Endothelial cell of umbilical vein (primary cell): ENCODE measurements at regions not wholly inside any gene's neighbourhood (a gene's known extent, or its start where the extent isn't known, plus 50 kb on each side); places are given as distances from the start of the nearest gene placed in this dataset.

Experiments
- BruUV-seq: library from RNA; stranded (reverse); fragments of 400-500 nt; replicated peaks from 2 replicates; lab custom pipeline; 2021; lab: Mats Ljungman, UMichigan
- CTCF ChIA-PET: fragments of 300-600, 350-600 bp; sonication (Branson Sonifier 250); formaldehyde crosslinking; loops from one replicate; lab custom pipeline; 2021; ENCODE audit warnings: antibody characterized with exemption, inconsistent platforms; lab: Charles Lee
- POLR2A ChIA-PET: fragments of 300-600, 350-600 bp; sonication (Branson Sonifier 250); formaldehyde crosslinking; loops from one replicate; lab custom pipeline; 2021; ENCODE audit warnings: antibody characterized with exemption, inconsistent platforms; lab: Charles Lee
- DNase-seq: peaks from one replicate; pipeline ENCODE4 v3.0.0-alpha.2; 2011; ENCODE audit warnings: low read depth, low spot score
- FAIRE-seq: peaks from 2 replicates; lab custom pipeline; 2011; peaks lifted over from hg19 to GRCh38; lab: Jason Lieb, UNC
- H2AFZ ChIP-seq: 2 replicates; pipeline ENCODE4 v1.6.0; 2012; ENCODE audit warnings: low read depth, low read length, control low read depth, inconsistent platforms
- H3K27ac ChIP-seq: 2 replicates; pipeline ENCODE4 v1.5.1; 2011; ENCODE audit warnings: low read depth, mild to moderate bottlenecking, control low read depth, low read length, moderate library complexity; ENCODE audit not compliant: insufficient read depth
- H3K27me3 ChIP-seq, 2 experiments: 2 replicates each; pipeline versions ENCODE4 v1.6.0 to v1.6.1; 2011; ENCODE audit warnings: low read length in 2 of 2, mixed read lengths in 1 of 2; ENCODE audit not compliant: control insufficient read depth in 2 of 2, insufficient read depth in 2 of 2
- H3K36me3 ChIP-seq, 2 experiments: 2 replicates in 1 of 2; 3 replicates in 1 of 2; pipeline ENCODE4 v1.5.1; 2011; ENCODE audit warnings: low read length in 2 of 2, mild to moderate bottlenecking in 1 of 2, moderate library complexity in 1 of 2; ENCODE audit not compliant: control insufficient read depth in 2 of 2, insufficient read depth in 2 of 2; ENCODE audit errors: extremely low read depth in 1 of 2
- H3K4me1 ChIP-seq: 3 replicates; pipeline ENCODE4 v1.5.1; 2011; ENCODE audit warnings: mild to moderate bottlenecking, low read length; ENCODE audit not compliant: control insufficient read depth, insufficient read depth; ENCODE audit errors: extremely low read depth
- H3K4me2 ChIP-seq: 2 replicates; pipeline ENCODE4 v1.6.1; 2011; ENCODE audit warnings: low read length, control low read depth, mixed read lengths; ENCODE audit not compliant: insufficient read depth
- H3K4me3 ChIP-seq, 3 experiments: fragments of 200-600 bp in 1 of 3; sonication (generic), shearing (Covaris generic) in 1 of 3; replicated peaks in 1 of 3; 2 replicates each; pipeline ENCODE4 v1.5.1; 2011 to 2016; ENCODE audit warnings: control low read depth in 3 of 3, low read length in 3 of 3, mild to moderate bottlenecking in 2 of 3, inconsistent platforms in 1 of 3, low read depth in 1 of 3, moderate library complexity in 1 of 3; ENCODE audit not compliant: insufficient read depth in 1 of 3
- H3K79me2 ChIP-seq: 2 replicates; pipeline ENCODE4 v1.6.0; 2012; ENCODE audit warnings: low read length, inconsistent platforms; ENCODE audit not compliant: control insufficient read depth, insufficient read depth
- H3K9ac ChIP-seq: replicated peaks from 2 replicates; pipeline ENCODE3; 2011; ENCODE audit warnings: low read length, control low read depth; ENCODE audit not compliant: insufficient read depth; ENCODE audit errors: extremely low read depth
- H3K9me1 ChIP-seq: replicated peaks from 3 replicates; pipeline ENCODE4 v1.6.0; 2011; ENCODE audit warnings: mild to moderate bottlenecking, low read length; ENCODE audit not compliant: control insufficient read depth, insufficient read depth; ENCODE audit errors: extremely low read depth
- H3K9me3 ChIP-seq: replicated peaks from 2 replicates; pipeline ENCODE4 v1.5.1; 2012; ENCODE audit warnings: low read length, inconsistent platforms; ENCODE audit not compliant: control insufficient read depth, insufficient read depth
- H4K20me1 ChIP-seq: replicated peaks from 2 replicates; pipeline ENCODE3; 2011; ENCODE audit warnings: mild to moderate bottlenecking, low read length; ENCODE audit not compliant: control insufficient read depth, insufficient read depth; ENCODE audit errors: extremely low read depth
- CTCF ChIP-seq, 2 donors: IDR thresholded peaks; 1 replicate in 1 of 2; 2 replicates in 1 of 2; pipeline ENCODE4 v1.5.1; 2011; ENCODE audit warnings: low read length in 2 of 2, mild to moderate bottlenecking in 2 of 2, moderate library complexity in 2 of 2, control low read depth in 1 of 2, inconsistent platforms in 1 of 2, low read depth in 1 of 2; ENCODE audit not compliant: insufficient read depth in 1 of 2; ENCODE audit errors: extremely low read depth in 1 of 2
- EZH2 ChIP-seq: IDR thresholded peaks from 2 replicates; pipeline ENCODE4 v1.6.1; 2012; ENCODE audit warnings: borderline replicate concordance, low read depth, mild to moderate bottlenecking, moderate library complexity, low read length, inconsistent platforms; ENCODE audit not compliant: severe bottlenecking
- FOS ChIP-seq: IDR thresholded peaks from 2 replicates; pipeline ENCODE4 v1.6.1; 2011; ENCODE audit warnings: mild to moderate bottlenecking, low read length, moderate library complexity, borderline replicate concordance; ENCODE audit not compliant: insufficient read depth
- GATA2 ChIP-seq: IDR thresholded peaks from 2 replicates; pipeline ENCODE4 v1.7.0; 2011; ENCODE audit warnings: low read depth, mild to moderate bottlenecking, moderate library complexity, mixed read lengths, low read length; ENCODE audit not compliant: insufficient read length, insufficient read depth
- JUN ChIP-seq: IDR thresholded peaks from 2 replicates; pipeline ENCODE4 v1.6.1; 2011; ENCODE audit warnings: borderline replicate concordance, low read depth; ENCODE audit not compliant: insufficient read length, insufficient read depth
- MYC ChIP-seq: IDR thresholded peaks from one replicate; pipeline ENCODE4 v1.6.1; 2011; ENCODE audit warnings: mild to moderate bottlenecking, low read depth, low read length
- POLR2A ChIP-seq: IDR thresholded peaks from 2 replicates; pipeline ENCODE4 v1.6.1; 2012; ENCODE audit warnings: low read depth, mild to moderate bottlenecking, control low read depth, low read length
- POLR2AphosphoS5 ChIP-seq: IDR thresholded peaks from 2 replicates; pipeline ENCODE4 v1.6.1; 2012; ENCODE audit warnings: low read depth, mild to moderate bottlenecking, control low read depth, low read length, moderate library complexity; ENCODE audit not compliant: insufficient read depth
- dilution Hi-C: fragments of 300-500 bp; cut with MboI; formaldehyde crosslinking; loops from one replicate; pipeline ENCODE4 v1.15.0; 2019; ENCODE audit warnings: low sequenced_read_pairs; ENCODE audit not compliant: extremely low pct_ligation_motif_present
- intact Hi-C: fragments of 100-400 bp; cut with micrococcal nuclease; formaldehyde crosslinking; loops from one replicate; pipeline ENCODE4 v1.10.0; 2022
- TF ChIP-seq, protein P1 (sequence below): IDR thresholded peaks from 2 replicates; pipeline ENCODE4 v1.6.1; 2011; ENCODE audit not compliant: insufficient read depth, insufficient read length

DNA sequence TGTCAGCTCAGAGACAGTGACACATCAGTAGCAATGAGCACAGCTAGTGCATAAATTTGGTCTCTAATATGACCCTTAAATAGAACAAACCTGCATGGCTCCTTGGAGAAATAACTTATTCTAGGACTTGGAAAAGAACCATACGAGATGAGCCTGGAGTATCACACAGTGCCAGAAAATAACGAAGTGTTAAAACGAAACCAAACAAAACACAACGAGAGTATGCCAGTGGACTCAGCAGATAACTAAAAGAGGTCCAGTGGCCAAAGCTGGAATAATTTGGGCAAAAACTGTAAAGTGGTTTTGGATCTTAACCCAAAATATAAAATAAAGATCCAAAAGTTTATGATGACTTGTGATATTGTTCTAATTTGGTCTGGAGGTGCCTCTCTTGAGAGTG, 1599.0 kb upstream of the LRRTM1 start:
- H4K20me1 ChIP-seq: no peaks in the 10 kb centered on the region
- H3K9ac ChIP-seq: no peak overlapping the region
- H3K27me3 ChIP-seq: no peaks in the 10 kb centered on the region
- H2AFZ ChIP-seq: no peak overlapping the region
- no peak for DNase-seq
- H3K4me2 ChIP-seq: no peak overlapping the region
- dilution Hi-C loops (no loop called here), intact Hi-C loops (no loop called here)
- no peak for FAIRE-seq
- ChIA-PET POLR2A (no interaction called here), CTCF (no interaction called here)
- H3K4me1 ChIP-seq: no peaks in the 10 kb centered on the region
- TF ChIP-seq GATA2: no peak
- TF ChIP-seq EZH2: no peak
- no peak for TF ChIP-seq FOS
- TF ChIP-seq POLR2A: no peak
- TF ChIP-seq, protein P1, sequence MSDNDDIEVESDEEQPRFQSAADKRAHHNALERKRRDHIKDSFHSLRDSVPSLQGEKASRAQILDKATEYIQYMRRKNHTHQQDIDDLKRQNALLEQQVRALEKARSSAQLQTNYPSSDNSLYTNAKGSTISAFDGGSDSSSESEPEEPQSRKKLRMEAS: no peak
- no peak for TF ChIP-seq JUN
- TF ChIP-seq CTCF (IDR thresholded peaks at IDR 0.05; ENCODE audit: extremely low read depth in 1 of 2, insufficient read depth in 1 of 2, low read depth in 1 of 2, low read length in 2 of 2): no peak
- TF ChIP-seq MYC: no peak
- TF ChIP-seq POLR2AphosphoS5: no peak
- no peaks in the 10 kb centered on the region for H3K36me3 ChIP-seq
- BruUV-seq: no TSS peak
- H3K4me3 ChIP-seq: no peak overlapping the region
- H3K27ac ChIP-seq: no peak overlapping the region
- H3K9me3 ChIP-seq: no peaks in the 10 kb centered on the region
- H3K79me2 ChIP-seq: no peaks in the 10 kb centered on the region
- H3K9me1 ChIP-seq: no peaks in the 10 kb centered on the region
